Endothelial cell of umbilical vein (primary cell): ENCODE measurements at regions not wholly inside any gene's neighbourhood (a gene's known extent, or its start where the extent isn't known, plus 50 kb on each side); places are given as distances from the start of the nearest gene placed in this dataset.

ENCODE experiments used
- BruUV-seq: library from RNA; stranded (reverse); fragments of 400-500 nt; replicated peaks from 2 replicates; lab custom pipeline; 2021; lab: Mats Ljungman, UMichigan
- CTCF ChIA-PET: fragments of 300-600, 350-600 bp; sonication (Branson Sonifier 250); formaldehyde crosslinking; loops from one replicate; lab custom pipeline; 2021; ENCODE audit warnings: antibody characterized with exemption, inconsistent platforms; lab: Charles Lee
- POLR2A ChIA-PET: fragments of 300-600, 350-600 bp; sonication (Branson Sonifier 250); formaldehyde crosslinking; loops from one replicate; lab custom pipeline; 2021; ENCODE audit warnings: antibody characterized with exemption, inconsistent platforms; lab: Charles Lee
- DNase-seq: peaks from one replicate; pipeline ENCODE4 v3.0.0-alpha.2; 2011; ENCODE audit warnings: low read depth, low spot score
- FAIRE-seq: peaks from 2 replicates; lab custom pipeline; 2011; peaks lifted over from hg19 to GRCh38; lab: Jason Lieb, UNC
- H2AFZ ChIP-seq: 2 replicates; pipeline ENCODE4 v1.6.0; 2012; ENCODE audit warnings: low read depth, low read length, control low read depth, inconsistent platforms
- H3K27ac ChIP-seq: 2 replicates; pipeline ENCODE4 v1.5.1; 2011; ENCODE audit warnings: low read depth, mild to moderate bottlenecking, control low read depth, low read length, moderate library complexity; ENCODE audit not compliant: insufficient read depth
- H3K27me3 ChIP-seq, 2 experiments: 2 replicates each; pipeline versions ENCODE4 v1.6.0 to v1.6.1; 2011; ENCODE audit warnings: low read length in 2 of 2, mixed read lengths in 1 of 2; ENCODE audit not compliant: control insufficient read depth in 2 of 2, insufficient read depth in 2 of 2
- H3K36me3 ChIP-seq, 2 experiments: 2 replicates in 1 of 2; 3 replicates in 1 of 2; pipeline ENCODE4 v1.5.1; 2011; ENCODE audit warnings: low read length in 2 of 2, mild to moderate bottlenecking in 1 of 2, moderate library complexity in 1 of 2; ENCODE audit not compliant: control insufficient read depth in 2 of 2, insufficient read depth in 2 of 2; ENCODE audit errors: extremely low read depth in 1 of 2
- H3K4me1 ChIP-seq: 3 replicates; pipeline ENCODE4 v1.5.1; 2011; ENCODE audit warnings: mild to moderate bottlenecking, low read length; ENCODE audit not compliant: control insufficient read depth, insufficient read depth; ENCODE audit errors: extremely low read depth
- H3K4me2 ChIP-seq: 2 replicates; pipeline ENCODE4 v1.6.1; 2011; ENCODE audit warnings: low read length, control low read depth, mixed read lengths; ENCODE audit not compliant: insufficient read depth
- H3K4me3 ChIP-seq, 3 experiments: fragments of 200-600 bp in 1 of 3; sonication (generic), shearing (Covaris generic) in 1 of 3; replicated peaks in 1 of 3; 2 replicates each; pipeline ENCODE4 v1.5.1; 2011 to 2016; ENCODE audit warnings: control low read depth in 3 of 3, low read length in 3 of 3, mild to moderate bottlenecking in 2 of 3, inconsistent platforms in 1 of 3, low read depth in 1 of 3, moderate library complexity in 1 of 3; ENCODE audit not compliant: insufficient read depth in 1 of 3
- H3K79me2 ChIP-seq: 2 replicates; pipeline ENCODE4 v1.6.0; 2012; ENCODE audit warnings: low read length, inconsistent platforms; ENCODE audit not compliant: control insufficient read depth, insufficient read depth
- H3K9ac ChIP-seq: replicated peaks from 2 replicates; pipeline ENCODE3; 2011; ENCODE audit warnings: low read length, control low read depth; ENCODE audit not compliant: insufficient read depth; ENCODE audit errors: extremely low read depth
- H3K9me1 ChIP-seq: replicated peaks from 3 replicates; pipeline ENCODE4 v1.6.0; 2011; ENCODE audit warnings: mild to moderate bottlenecking, low read length; ENCODE audit not compliant: control insufficient read depth, insufficient read depth; ENCODE audit errors: extremely low read depth
- H3K9me3 ChIP-seq: replicated peaks from 2 replicates; pipeline ENCODE4 v1.5.1; 2012; ENCODE audit warnings: low read length, inconsistent platforms; ENCODE audit not compliant: control insufficient read depth, insufficient read depth
- H4K20me1 ChIP-seq: replicated peaks from 2 replicates; pipeline ENCODE3; 2011; ENCODE audit warnings: mild to moderate bottlenecking, low read length; ENCODE audit not compliant: control insufficient read depth, insufficient read depth; ENCODE audit errors: extremely low read depth
- CTCF ChIP-seq, 2 donors: IDR thresholded peaks; 1 replicate in 1 of 2; 2 replicates in 1 of 2; pipeline ENCODE4 v1.5.1; 2011; ENCODE audit warnings: low read length in 2 of 2, mild to moderate bottlenecking in 2 of 2, moderate library complexity in 2 of 2, control low read depth in 1 of 2, inconsistent platforms in 1 of 2, low read depth in 1 of 2; ENCODE audit not compliant: insufficient read depth in 1 of 2; ENCODE audit errors: extremely low read depth in 1 of 2
- EZH2 ChIP-seq: IDR thresholded peaks from 2 replicates; pipeline ENCODE4 v1.6.1; 2012; ENCODE audit warnings: borderline replicate concordance, low read depth, mild to moderate bottlenecking, moderate library complexity, low read length, inconsistent platforms; ENCODE audit not compliant: severe bottlenecking
- FOS ChIP-seq: IDR thresholded peaks from 2 replicates; pipeline ENCODE4 v1.6.1; 2011; ENCODE audit warnings: mild to moderate bottlenecking, low read length, moderate library complexity, borderline replicate concordance; ENCODE audit not compliant: insufficient read depth
- GATA2 ChIP-seq: IDR thresholded peaks from 2 replicates; pipeline ENCODE4 v1.7.0; 2011; ENCODE audit warnings: low read depth, mild to moderate bottlenecking, moderate library complexity, mixed read lengths, low read length; ENCODE audit not compliant: insufficient read length, insufficient read depth
- JUN ChIP-seq: IDR thresholded peaks from 2 replicates; pipeline ENCODE4 v1.6.1; 2011; ENCODE audit warnings: borderline replicate concordance, low read depth; ENCODE audit not compliant: insufficient read length, insufficient read depth
- MAX ChIP-seq: IDR thresholded peaks from 2 replicates; pipeline ENCODE4 v1.6.1; 2011; ENCODE audit not compliant: insufficient read depth, insufficient read length
- MYC ChIP-seq: IDR thresholded peaks from one replicate; pipeline ENCODE4 v1.6.1; 2011; ENCODE audit warnings: mild to moderate bottlenecking, low read depth, low read length
- POLR2A ChIP-seq: IDR thresholded peaks from 2 replicates; pipeline ENCODE4 v1.6.1; 2012; ENCODE audit warnings: low read depth, mild to moderate bottlenecking, control low read depth, low read length
- POLR2AphosphoS5 ChIP-seq: IDR thresholded peaks from 2 replicates; pipeline ENCODE4 v1.6.1; 2012; ENCODE audit warnings: low read depth, mild to moderate bottlenecking, control low read depth, low read length, moderate library complexity; ENCODE audit not compliant: insufficient read depth
- dilution Hi-C: fragments of 300-500 bp; cut with MboI; formaldehyde crosslinking; loops from one replicate; pipeline ENCODE4 v1.15.0; 2019; ENCODE audit warnings: low sequenced_read_pairs; ENCODE audit not compliant: extremely low pct_ligation_motif_present
- intact Hi-C: fragments of 100-400 bp; cut with micrococcal nuclease; formaldehyde crosslinking; loops from one replicate; pipeline ENCODE4 v1.10.0; 2022

DNA sequence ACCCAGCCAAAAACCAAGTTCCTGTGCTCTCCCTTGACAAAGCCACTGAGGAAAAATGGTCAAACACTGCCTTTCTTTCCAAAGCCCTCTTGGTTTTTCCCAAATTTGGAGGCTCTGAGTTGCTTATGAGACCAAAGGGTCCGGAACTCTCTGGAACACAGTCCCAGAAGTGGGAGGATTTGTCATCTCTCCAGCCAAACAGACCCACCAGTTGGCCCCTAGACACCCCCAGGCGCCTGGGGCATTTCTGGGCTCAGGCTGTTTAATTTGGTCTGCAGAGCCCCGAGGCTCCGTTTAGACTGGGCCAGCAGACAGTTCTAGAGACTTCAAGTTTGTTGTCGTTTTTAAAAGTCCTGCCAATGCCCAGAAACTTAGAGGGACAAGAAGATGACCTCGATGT, 239.1 kb downstream of the SEC14L1 start:
- POLR2A ChIA-PET, result no interaction called here
- CTCF ChIA-PET, result no interaction called here
- DNase-seq, result no peak
- Histone ChIP-seq H3K79me2 (peaks cover 14% of the 10 kb centered on the region), H3K9me3 (no peaks in the 10 kb centered on the region), H3K9ac (no peak overlapping the region), H3K27ac (no peak overlapping the region), H4K20me1 (no peaks in the 10 kb centered on the region), H3K4me2 (no peak overlapping the region), H3K27me3 (no peaks in the 10 kb centered on the region), H3K36me3 (no peaks in the 10 kb centered on the region), H3K9me1 (no peaks in the 10 kb centered on the region), H3K4me1 (peaks cover 10% of the 10 kb centered on the region), H3K4me3 (no peak overlapping the region), H2AFZ (no peak overlapping the region)
- intact Hi-C loops, result no loop called here
- dilution Hi-C loops, result no loop called here
- no peak for FAIRE-seq
- TF ChIP-seq JUN, result no peak
- TF ChIP-seq POLR2AphosphoS5, result no peak
- TF ChIP-seq CTCF (IDR thresholded peaks at IDR 0.05; ENCODE audit: extremely low read depth in 1 of 2, insufficient read depth in 1 of 2, low read depth in 1 of 2, low read length in 2 of 2), result no peak
- TF ChIP-seq POLR2A, result no peak
- TF ChIP-seq MAX, result no peak
- TF ChIP-seq FOS, result no peak
- no peak for TF ChIP-seq GATA2
- TF ChIP-seq EZH2, result no peak
- no peak for TF ChIP-seq MYC
- BruUV-seq, result no TSS peak
